ENCODE measurements at regions not wholly inside any gene's neighbourhood (a gene's known extent, or its start where the extent isn't known, plus 50 kb on each side); places are given as distances from the start of the nearest gene placed in this dataset.

GRCh38 chrX:42399632-42400024 lies 378.3 kb downstream of the PPP1R2C start:
- Histone ChIP-seq H3K27ac (no peak overlapping the region), H3K4me3 (no peak overlapping the region), H3K36me3 (replicated peaks in 1 of 2) (no peaks in the 10 kb centered on the region), H3K9me3 (replicated peaks in 1 of 3) (no peaks in the 10 kb centered on the region), H3K27me3 (peaks cover 6% of the 10 kb centered on the region), H3K4me1 (replicated peaks in 1 of 2) (no peaks in the 10 kb centered on the region)
- no peak for TF ChIP-seq POLR2A (IDR thresholded peaks at IDR 0.05)
- TF ChIP-seq, protein P1, sequence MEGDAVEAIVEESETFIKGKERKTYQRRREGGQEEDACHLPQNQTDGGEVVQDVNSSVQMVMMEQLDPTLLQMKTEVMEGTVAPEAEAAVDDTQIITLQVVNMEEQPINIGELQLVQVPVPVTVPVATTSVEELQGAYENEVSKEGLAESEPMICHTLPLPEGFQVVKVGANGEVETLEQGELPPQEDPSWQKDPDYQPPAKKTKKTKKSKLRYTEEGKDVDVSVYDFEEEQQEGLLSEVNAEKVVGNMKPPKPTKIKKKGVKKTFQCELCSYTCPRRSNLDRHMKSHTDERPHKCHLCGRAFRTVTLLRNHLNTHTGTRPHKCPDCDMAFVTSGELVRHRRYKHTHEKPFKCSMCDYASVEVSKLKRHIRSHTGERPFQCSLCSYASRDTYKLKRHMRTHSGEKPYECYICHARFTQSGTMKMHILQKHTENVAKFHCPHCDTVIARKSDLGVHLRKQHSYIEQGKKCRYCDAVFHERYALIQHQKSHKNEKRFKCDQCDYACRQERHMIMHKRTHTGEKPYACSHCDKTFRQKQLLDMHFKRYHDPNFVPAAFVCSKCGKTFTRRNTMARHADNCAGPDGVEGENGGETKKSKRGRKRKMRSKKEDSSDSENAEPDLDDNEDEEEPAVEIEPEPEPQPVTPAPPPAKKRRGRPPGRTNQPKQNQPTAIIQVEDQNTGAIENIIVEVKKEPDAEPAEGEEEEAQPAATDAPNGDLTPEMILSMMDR (IDR thresholded peaks at IDR 0.05), result no peak
- WGBS, 4 donors, result 44 to 63% (median 58%) methylated on average over 2 of the region's 2 CpGs
- intact Hi-C loops (cut with DNase I), result no loop called here
- no peak for DNase-seq

GRCh38 chrX:42398967-42399631 lies 378.9 kb downstream of the PPP1R2C start:
- Histone ChIP-seq H3K27ac (no peak overlapping the region), H3K9me3 (replicated peaks in 1 of 3) (no peaks in the 10 kb centered on the region), H3K4me1 (replicated peaks in 1 of 2) (no peaks in the 10 kb centered on the region), H3K27me3 (peaks cover 6% of the 10 kb centered on the region), H3K36me3 (replicated peaks in 1 of 2) (no peaks in the 10 kb centered on the region), H3K4me3 (no peak overlapping the region)
- TF ChIP-seq, protein P1 (IDR thresholded peaks at IDR 0.05), result no peak
- no peak for TF ChIP-seq POLR2A (IDR thresholded peaks at IDR 0.05)
- intact Hi-C loops (cut with DNase I), result no loop called here
- DNase-seq, result no peak
- 67 to 75% (median 72%) methylated on average over 8 of the region's 8 CpGs for WGBS, 4 donors

DNA sequence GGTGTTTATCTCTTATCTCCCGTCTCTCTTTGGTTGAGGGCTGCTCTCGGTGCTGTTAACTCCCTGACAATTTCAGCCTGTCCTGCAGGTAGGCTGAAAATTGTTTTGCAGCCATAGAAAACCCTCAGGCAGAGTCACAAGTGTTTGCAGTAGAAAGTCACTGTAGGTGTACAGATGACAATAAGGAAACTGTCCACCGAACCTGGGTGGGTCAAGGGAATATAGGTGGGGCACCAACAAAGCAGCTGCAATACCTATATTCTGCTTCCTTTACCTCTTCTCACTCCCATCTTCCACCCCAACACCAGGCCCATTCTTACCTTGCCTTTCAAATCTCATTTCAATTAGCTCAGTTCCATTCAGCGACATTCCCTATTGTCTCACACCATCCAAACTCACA lies 381.8 kb downstream of the PPP1R2C start:
- intact Hi-C loops (cut with DNase I), result no loop called here
- 69 to 92% (median 79%) methylated on average over 4 of the region's 4 CpGs for WGBS, 4 donors
- no peaks in the 10 kb centered on the region for H3K27me3 ChIP-seq
- DNase-seq, result no peak
- no peak for TF ChIP-seq POLR2A (IDR thresholded peaks at IDR 0.05)
- TF ChIP-seq, protein P1 (IDR thresholded peaks at IDR 0.05), result no peak
- no peaks in the 10 kb centered on the region for H3K4me1 ChIP-seq (replicated peaks in 1 of 2)
- H3K4me3 ChIP-seq, result no peak overlapping the region
- no peak overlapping the region for H3K27ac ChIP-seq
- no peaks in the 10 kb centered on the region for H3K36me3 ChIP-seq (replicated peaks in 1 of 2)
- no peaks in the 10 kb centered on the region for H3K9me3 ChIP-seq (replicated peaks in 1 of 3)

DNA sequence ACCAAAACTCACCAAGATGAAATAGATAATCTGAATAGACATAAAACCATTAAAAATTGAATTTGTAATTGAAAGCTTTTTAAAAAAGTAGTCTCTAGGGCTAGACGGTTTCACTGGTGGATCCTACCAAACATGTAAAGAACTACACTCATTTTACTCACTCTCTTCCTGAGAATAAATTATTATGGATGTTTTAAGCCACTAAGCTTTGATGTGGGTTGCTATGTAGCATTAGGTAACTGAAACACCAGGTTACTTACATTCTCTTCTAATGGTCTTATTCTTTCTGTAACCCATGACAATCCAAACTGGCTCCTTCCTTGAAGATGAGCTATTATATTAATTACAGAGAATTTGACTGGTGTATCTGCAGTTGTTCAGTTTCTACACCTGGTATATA lies 385.1 kb downstream of the PPP1R2C start:
- intact Hi-C loops (cut with DNase I), result no loop called here
- H3K36me3 ChIP-seq (replicated peaks in 1 of 2), result no peaks in the 10 kb centered on the region
- TF ChIP-seq POLR2A (IDR thresholded peaks at IDR 0.05), result no peak
- TF ChIP-seq, protein P1 (IDR thresholded peaks at IDR 0.05), result no peak
- 52 to 78% (median 62%) methylated on average over 1 of the region's 1 CpG for WGBS, 4 donors
- H3K27me3 ChIP-seq, result no peaks in the 10 kb centered on the region
- no peak for DNase-seq
- H3K27ac ChIP-seq, result no peak overlapping the region
- H3K4me3 ChIP-seq, result no peak overlapping the region
- H3K4me1 ChIP-seq (replicated peaks in 1 of 2), result no peaks in the 10 kb centered on the region
- H3K9me3 ChIP-seq (replicated peaks in 1 of 3), result no peaks in the 10 kb centered on the region
